ENCODE measurements at regions not wholly inside any gene's neighbourhood (a gene's known extent, or its start where the extent isn't known, plus 50 kb on each side); places are given as distances from the start of the nearest gene placed in this dataset.
"Not testable (repeated sequence)": the region's sequence is repeated elsewhere in the genome, so short reads cannot be mapped to it uniquely, and the experiment has no call there.

DNA sequence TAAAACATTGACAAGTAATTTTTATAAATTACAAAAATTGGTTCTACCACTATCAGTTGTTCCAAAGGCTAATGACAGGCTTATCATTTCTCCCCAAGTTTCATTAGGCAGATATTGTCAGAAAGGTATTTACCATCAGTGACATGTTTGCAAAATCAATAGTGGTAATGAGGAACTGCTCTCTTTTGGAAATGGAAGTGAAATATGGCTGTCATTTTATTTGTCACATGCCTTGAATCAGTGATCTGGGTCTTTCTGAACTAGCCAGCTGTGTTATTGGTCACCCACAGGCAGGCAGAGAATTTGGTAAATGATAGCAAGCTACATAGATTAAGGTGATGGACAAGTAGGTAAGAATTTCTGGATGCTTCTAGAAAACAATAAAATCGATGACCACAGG is 268.0 kb upstream of the ARHGEF26 start:
- no peak for DNase-seq

DNA sequence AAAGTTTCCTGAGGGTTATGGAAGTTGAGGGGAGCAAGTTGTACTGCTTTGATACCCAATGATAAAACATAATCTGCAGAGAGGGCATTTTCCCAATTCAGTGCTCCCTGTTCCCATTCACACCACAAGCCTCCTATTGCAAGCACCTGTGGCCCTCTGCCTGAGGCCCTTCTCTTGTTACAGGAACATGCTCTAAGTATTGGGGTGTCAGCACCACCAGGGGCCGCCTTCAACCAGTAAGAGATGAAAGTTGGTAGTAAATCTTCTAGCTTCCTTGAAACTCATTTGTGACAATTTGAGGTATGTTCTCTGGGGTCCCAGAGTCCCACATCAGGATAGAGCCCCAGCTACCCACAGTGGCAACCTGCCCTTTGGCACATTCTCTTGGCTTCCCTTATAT is 265.4 kb upstream of the ARHGEF26 start:
- DNase-seq: no peak

- no peak for DNase-seq
These were observed 264.3 kb upstream of the ARHGEF26 start for GRCh38 chr3:153856932-153857331.

GRCh38 chr3:153864793-153865192 is 256.4 kb upstream of the ARHGEF26 start:
- DNase-seq: no peak

DNA sequence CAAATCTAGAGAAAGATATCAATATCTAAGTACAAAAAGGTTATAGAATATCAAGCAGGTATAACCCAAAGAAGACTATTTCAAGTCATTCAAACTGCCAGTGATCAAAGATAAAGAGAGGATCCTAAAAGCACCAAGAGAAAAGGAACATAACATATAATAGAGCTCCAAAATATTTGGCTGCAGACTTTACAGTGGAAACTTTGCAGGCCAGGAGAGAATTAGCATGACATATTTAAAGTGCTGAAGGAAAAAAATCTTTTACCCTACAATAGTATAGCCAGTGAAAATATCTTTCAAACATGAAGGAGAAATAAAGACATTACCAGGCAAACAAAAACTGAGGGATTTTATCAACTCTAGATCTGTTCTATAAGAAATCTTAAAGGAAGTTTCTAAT is 254.3 kb upstream of the ARHGEF26 start:
- no peak for DNase-seq

DNA sequence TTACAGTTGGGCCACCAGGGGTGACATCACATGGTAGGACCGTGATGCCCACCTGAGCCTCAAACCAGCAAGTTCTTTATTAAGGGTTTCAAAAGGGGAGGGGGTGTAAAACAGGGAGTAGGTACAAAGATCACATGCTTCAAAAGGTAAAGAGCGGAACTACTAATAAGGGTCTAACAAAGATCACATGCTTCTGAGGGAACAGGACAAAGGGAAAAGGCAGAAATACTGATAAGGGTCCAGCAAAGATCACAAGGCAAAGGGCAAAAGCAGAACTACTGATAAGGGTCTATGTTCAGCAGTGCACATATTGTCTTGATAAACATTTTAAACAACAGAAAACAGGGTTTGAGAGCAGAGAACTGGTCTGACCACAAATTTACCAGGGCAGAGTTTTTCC is 246.8 kb upstream of the ARHGEF26 start:
- not testable (repeated sequence) for DNase-seq

DNA sequence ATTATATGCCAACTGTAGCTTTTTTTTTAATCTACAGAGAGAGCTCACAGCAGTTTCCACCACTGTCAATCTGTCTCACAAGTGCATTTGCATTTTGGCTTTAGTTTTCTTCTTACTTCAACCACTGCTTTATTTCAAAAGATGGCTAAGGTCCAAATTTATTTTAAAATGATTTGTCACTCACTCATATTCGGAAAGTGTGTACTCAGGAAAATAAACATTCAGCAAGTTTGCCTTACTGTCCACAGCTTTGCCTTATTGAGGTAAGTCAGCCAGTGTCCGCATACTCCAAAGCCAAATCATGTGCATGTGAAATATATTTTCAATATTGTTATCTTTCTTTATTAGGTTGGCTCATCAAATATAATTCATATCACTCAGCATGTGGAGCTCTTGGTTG is 240.7 kb upstream of the ARHGEF26 start:
- DNase-seq: no peak

DNA sequence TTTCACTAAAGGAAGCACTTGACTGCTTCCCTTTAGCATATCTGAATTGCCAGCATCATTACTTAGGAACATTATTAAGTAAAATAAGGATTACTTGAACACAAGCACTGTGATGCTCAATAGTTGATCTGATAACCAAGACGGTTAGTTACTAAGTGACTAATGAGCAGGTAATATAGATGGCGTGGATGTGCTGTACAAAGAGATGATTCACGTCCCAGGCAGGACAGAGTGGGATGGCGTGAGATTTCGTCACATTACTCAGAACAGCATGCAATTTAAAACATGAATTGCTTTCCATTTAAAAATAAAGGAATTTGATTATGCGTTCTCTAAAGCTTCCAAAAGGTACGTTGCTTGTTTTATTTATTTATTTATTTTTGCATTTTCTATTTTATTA is 240.0 kb upstream of the ARHGEF26 start:
- DNase-seq: no peak

- DNase-seq: no peak
These were observed 235.8 kb upstream of the ARHGEF26 start for GRCh38 chr3:153885359-153885758.

- DNase-seq: no peak
These were observed 231.3 kb upstream of the ARHGEF26 start for GRCh38 chr3:153889905-153890334.

DNA sequence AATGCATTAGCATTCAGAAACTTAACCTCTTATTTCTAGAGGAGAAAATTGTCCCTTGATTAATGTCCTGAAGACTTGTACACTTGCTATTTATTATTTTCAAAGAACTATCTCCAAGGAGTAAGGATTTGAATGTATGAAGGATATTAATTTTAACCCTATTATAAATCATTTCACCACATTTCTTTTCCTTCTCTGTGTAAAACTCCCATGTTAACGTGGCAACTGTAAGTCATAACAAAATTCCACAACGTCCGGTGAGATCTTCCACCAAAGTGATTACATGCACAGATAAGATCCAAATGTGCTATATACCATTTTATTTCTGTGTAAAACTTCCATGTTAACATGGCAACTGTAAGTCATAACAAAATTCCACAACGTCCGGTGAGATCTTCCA is 229.1 kb upstream of the ARHGEF26 start:
- DNase-seq: no peak

GRCh38 chr3:153894857-153895256 is 226.3 kb upstream of the ARHGEF26 start:
- no peak for DNase-seq

- DNase-seq: no peak
These were observed 225.0 kb upstream of the ARHGEF26 start for GRCh38 chr3:153896197-153896596.

- DNase-seq: no peak
These were observed 224.0 kb upstream of the ARHGEF26 start for GRCh38 chr3:153897025-153897723.

DNA sequence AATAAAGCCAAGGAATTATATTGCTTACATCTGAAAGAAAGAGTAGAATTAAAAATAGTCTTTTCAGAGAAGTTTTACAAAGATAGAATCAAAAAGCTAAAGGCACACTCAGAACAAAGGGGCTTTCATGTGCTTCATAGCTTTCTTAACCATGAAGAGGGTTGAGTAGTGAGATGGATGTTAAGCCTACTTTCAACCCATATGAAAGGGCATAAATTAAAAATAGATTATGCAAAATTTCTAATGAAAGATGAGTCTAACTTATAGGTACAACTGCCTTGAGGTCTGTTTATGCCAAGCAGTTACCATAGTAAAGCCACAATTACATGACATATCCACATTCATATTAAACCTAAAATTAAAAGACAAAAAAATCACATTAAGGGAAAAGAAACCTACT is 223.3 kb upstream of the ARHGEF26 start:
- no peak for DNase-seq

- DNase-seq: no peak
These were observed 220.0 kb upstream of the ARHGEF26 start for GRCh38 chr3:153901152-153901551.

DNA sequence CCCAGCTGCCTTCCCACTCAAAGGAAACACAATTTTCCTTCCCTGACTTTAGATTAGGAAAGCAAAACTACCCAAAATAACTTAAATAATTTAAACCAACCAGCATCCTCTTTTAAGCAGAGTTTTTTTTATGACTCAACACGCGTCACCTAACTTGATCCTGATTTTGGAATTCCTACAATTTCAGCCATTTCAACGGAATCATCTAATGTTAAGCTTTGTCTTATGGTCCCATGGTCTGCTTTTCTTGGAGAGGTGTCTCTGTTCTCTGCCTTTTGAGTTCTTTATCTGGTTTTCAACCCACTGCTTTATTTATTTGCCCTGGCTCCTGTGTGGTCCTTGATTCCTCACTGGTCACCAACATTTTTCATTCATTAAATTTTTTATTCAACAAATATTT is 219.2 kb upstream of the ARHGEF26 start:
- no peak for DNase-seq

DNA sequence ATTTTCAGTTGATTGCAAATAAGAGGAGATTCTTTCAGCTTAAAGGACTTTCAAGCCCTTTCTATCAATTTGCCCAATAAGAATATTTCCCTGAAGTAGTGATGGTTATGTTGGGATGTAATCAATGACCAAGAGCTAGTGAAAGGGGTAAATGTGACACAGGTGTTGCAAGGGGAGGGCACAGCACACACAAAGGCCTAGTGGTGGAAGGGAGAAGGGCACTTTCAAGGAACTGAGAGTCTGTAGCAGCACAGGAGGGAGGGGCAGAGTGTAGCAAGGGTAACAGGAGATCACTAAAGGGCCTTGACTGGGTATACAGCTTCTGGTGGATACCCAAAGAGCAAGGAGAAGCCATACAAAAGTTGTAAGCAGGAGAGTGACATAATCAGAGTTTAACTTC is 217.8 kb upstream of the ARHGEF26 start:
- DNase-seq: no peak

DNA sequence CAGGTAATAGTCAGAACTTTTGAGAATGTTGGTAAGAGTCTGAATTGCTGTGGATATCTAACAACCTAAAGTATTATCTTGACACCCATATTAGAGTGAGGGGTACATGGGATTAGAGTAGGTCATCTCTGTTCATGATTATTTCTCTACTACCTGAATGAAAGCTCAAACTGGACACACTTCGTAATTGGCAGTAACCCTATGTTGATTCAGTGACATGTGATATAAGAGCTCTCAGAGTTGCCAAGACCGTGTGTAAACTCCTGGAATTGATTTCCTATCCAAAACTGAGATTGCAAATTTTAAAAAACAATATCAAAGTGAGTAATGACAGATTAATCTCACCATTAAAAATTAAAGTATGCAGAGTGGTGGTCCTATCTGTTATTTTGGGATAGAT is 214.8 kb upstream of the ARHGEF26 start:
- no peak for DNase-seq

DNA sequence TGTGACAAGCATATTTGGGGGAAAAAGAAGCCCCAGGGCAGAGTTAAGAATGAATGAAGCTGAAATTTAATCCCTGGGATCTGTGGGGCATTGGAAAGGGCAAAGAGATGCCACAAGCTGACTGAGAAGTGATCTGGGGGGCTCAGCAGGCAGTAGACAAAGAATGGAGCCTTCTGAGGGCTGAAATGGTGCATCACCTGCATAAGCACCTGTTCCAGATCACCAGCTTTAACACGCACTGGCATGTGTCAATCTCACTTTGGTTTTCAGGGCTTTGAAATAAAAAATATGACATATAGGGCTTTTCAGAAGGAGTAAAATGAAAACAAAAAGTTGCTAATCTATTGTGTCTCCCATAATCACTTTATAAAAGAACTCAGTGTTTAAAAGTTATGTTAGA is 210.8 kb upstream of the ARHGEF26 start:
- no peak for DNase-seq

- no peak for DNase-seq
These were observed 210.1 kb upstream of the ARHGEF26 start for GRCh38 chr3:153911116-153911515.

DNA sequence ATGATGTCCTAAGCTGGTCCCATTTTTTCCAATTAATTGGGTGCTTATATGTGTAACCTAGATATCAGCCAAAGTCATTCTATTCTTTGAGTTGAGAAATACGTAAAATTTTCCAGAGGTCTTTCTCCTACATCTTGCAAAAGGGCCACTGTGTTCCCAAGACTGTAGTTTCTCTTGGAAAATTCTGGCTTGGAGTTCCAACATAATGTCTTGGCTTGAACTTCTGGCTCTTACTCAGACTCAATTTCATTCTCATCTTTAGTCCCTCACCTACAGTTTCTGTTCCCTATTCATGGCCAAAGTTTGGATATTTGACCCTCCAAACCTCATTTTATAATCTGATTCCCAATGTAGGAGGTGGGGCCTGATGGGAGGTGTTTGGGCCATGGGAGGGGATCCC is 201.4 kb upstream of the ARHGEF26 start:
- no peak for DNase-seq

DNA sequence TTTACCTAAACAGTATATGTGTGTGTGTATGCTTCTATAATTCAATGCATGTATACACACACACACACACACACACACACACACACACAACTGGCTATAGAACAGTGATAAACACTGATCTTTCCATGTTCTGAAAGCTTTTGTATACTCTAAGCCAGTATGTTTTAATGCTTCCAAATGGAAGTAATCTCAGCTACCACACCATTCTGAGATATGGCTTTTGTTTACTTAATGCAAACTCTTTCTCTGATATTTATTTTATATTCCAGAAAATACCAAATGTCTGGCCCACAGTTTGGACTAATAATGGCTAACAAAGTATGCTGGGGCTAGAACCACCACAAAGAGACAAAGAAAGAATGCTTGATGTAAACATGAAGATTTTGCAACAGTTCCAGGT is 199.4 kb upstream of the ARHGEF26 start:
- DNase-seq: no peak

- DNase-seq: no peak
These were observed 195.2 kb upstream of the ARHGEF26 start for GRCh38 chr3:153925841-153926514.

DNA sequence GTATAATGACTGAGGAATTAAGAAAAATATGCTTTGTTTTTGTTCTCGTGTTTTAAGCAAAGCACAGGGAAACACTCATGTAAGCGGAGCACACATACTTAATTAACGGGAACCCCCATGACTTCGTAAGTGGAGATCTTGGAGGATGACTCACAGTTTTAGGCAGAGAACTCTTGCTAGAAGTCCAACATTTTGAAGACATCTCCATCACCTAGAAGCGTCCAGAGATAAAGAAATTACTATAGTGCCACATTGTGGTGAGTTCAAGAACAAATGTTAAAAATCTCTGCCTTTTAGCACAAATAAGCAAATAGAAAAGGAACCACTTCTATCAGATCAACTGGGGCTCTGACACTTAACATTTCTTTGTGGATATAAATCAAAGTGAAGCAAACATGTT is 194.1 kb upstream of the ARHGEF26 start:
- DNase-seq: no peak

Measured in NCI-H2171 treated with DMSO at 0.1 percent for 48 hours (cell line).